Upper lobe of left lung (tissue), 6 donors: ENCODE measurements at regions not wholly inside any gene's neighbourhood (a gene's known extent, or its start where the extent isn't known, plus 50 kb on each side); places are given as distances from the start of the nearest gene placed in this dataset.

Experiments used
- ATAC-seq, 2 donors: fragments of 200-7000 bp; cut with Tn5 transposase; one replicate each; pipeline ENCODE4 v1.9.1; 2022; ENCODE audit warnings: mild to moderate bottlenecking in 2 of 2, moderate library complexity in 2 of 2; ENCODE audit not compliant: low FRiP score in 2 of 2
- DNase-seq, 2 donors: peaks; one replicate each; pipeline ENCODE4 v3.0.0-alpha.2; 2019 to 2020
- H3K27ac ChIP-seq, 4 donors: fragments of 200-600 bp; sonication (generic); one replicate each; pipeline ENCODE4 v1.5.1; 2016 to 2019
- H3K27me3 ChIP-seq, 4 donors: fragments of 200-600 bp; sonication (generic); one replicate each; pipeline ENCODE4 v1.5.1; 2017 to 2019
- H3K36me3 ChIP-seq, 4 donors: fragments of 200-600 bp; sonication (generic); one replicate each; pipeline ENCODE4 v1.5.1; 2016 to 2019
- H3K4me1 ChIP-seq, 4 donors: fragments of 200-600 bp; sonication (generic); one replicate each; pipeline ENCODE4 v1.5.1; 2018 to 2019
- H3K4me3 ChIP-seq, 4 donors: fragments of 200-600 bp; sonication (generic); one replicate each; pipeline ENCODE4 v1.5.1; 2017 to 2019; ENCODE audit warnings: mild to moderate bottlenecking in 2 of 4, moderate library complexity in 1 of 4
- H3K9me3 ChIP-seq, 4 donors: fragments of 200-600 bp; sonication (generic); one replicate each; pipeline ENCODE4 v1.5.1; 2018 to 2019
- CTCF ChIP-seq, 6 experiments: fragments of 450-650 bp in 4 of 6; fragments of 200-600 bp in 2 of 6; sonication (generic) in 2 of 6; IDR thresholded peaks; one replicate each; pipeline ENCODE4 v1.5.1; 2016 to 2019; ENCODE audit warnings: antibody characterized with exemption in 6 of 6
- EP300 ChIP-seq, 4 donors: sonication (generic); formaldehyde crosslinking; IDR thresholded peaks; one replicate each; pipeline ENCODE4 v1.5.1; 2017; ENCODE audit warnings: antibody characterized with exemption in 4 of 4, control low read depth in 2 of 4
- POLR2A ChIP-seq, 4 donors: fragments of 450-650 bp; IDR thresholded peaks; one replicate each; pipeline ENCODE4 v1.5.1; 2016 to 2017; ENCODE audit warnings: antibody characterized with exemption in 4 of 4, mild to moderate bottlenecking in 2 of 4
- POLR2AphosphoS5 ChIP-seq, 2 donors: sonication (generic); formaldehyde crosslinking; IDR thresholded peaks; one replicate each; pipeline ENCODE4 v1.5.1; 2017; ENCODE audit warnings: antibody characterized with exemption in 2 of 2
- WGBS, 2 donors: methylation state at CpG; one replicate each; pipeline ENCODE4 v1.1.5; 2017 to 2018; 5-methylcytosine and 5-hydroxymethylcytosine counted together
- donor health status: DM: no; HTN: no; CAD: no; lungs with moderate emphysema.
- donor health status: DM: no; HTN: yes; CAD: no; lungs with severe emphysema.

GRCh38 chr3:80533553-80533952, 765.8 kb upstream of the ROBO1 start:
- no peak overlapping the region for H3K27ac ChIP-seq
- DNase-seq, result no peak
- no peaks in the 10 kb centered on the region for H3K4me1 ChIP-seq
- H3K27me3 ChIP-seq, result no peaks in the 10 kb centered on the region
- no peaks in the 10 kb centered on the region for H3K36me3 ChIP-seq
- TF ChIP-seq EP300 (IDR thresholded peaks at IDR 0.05) (no peak), POLR2AphosphoS5 (IDR thresholded peaks at IDR 0.05) (no peak), POLR2A (IDR thresholded peaks at IDR 0.05) (no peak), CTCF (IDR thresholded peaks at IDR 0.05) (no peak)
- WGBS, 2 donors, result 80 to 85% methylated on average over 3 of the region's 3 CpGs
- no peaks in the 10 kb centered on the region for H3K9me3 ChIP-seq
- no peak for ATAC-seq
- H3K4me3 ChIP-seq, result no peak overlapping the region

GRCh38 chr3:80526153-80526552, 758.4 kb upstream of the ROBO1 start:
- no peaks in the 10 kb centered on the region for H3K27me3 ChIP-seq
- DNase-seq, result no peak
- ATAC-seq, result no peak
- no peaks in the 10 kb centered on the region for H3K9me3 ChIP-seq
- H3K4me3 ChIP-seq, result no peak overlapping the region
- no peaks in the 10 kb centered on the region for H3K4me1 ChIP-seq
- 70 to 84% methylated on average over 4 of the region's 4 CpGs for WGBS, 2 donors
- H3K36me3 ChIP-seq, result no peaks in the 10 kb centered on the region
- no peak overlapping the region for H3K27ac ChIP-seq
- no peak for TF ChIP-seq POLR2A (IDR thresholded peaks at IDR 0.05)
- TF ChIP-seq EP300 (IDR thresholded peaks at IDR 0.05), result no peak
- no peak for TF ChIP-seq POLR2AphosphoS5 (IDR thresholded peaks at IDR 0.05)
- TF ChIP-seq CTCF (IDR thresholded peaks at IDR 0.05), result no peak

- no peaks in the 10 kb centered on the region for H3K36me3 ChIP-seq
- DNase-seq, result no peak
- no peaks in the 10 kb centered on the region for H3K9me3 ChIP-seq
- no peak for TF ChIP-seq CTCF (IDR thresholded peaks at IDR 0.05)
- TF ChIP-seq POLR2A (IDR thresholded peaks at IDR 0.05), result no peak
- no peak for TF ChIP-seq EP300 (IDR thresholded peaks at IDR 0.05)
- TF ChIP-seq POLR2AphosphoS5 (IDR thresholded peaks at IDR 0.05), result no peak
- H3K27ac ChIP-seq, result no peak overlapping the region
- ATAC-seq, result no peak
- no peaks in the 10 kb centered on the region for H3K27me3 ChIP-seq
- H3K4me1 ChIP-seq, result no peaks in the 10 kb centered on the region
- no peak overlapping the region for H3K4me3 ChIP-seq
Measured at GRCh38 chr3:80521081-80521480, 753.3 kb upstream of the ROBO1 start.

GRCh38 chr3:80519436-80519835, 751.6 kb upstream of the ROBO1 start:
- no peak overlapping the region for H3K27ac ChIP-seq
- H3K36me3 ChIP-seq, result no peaks in the 10 kb centered on the region
- no peaks in the 10 kb centered on the region for H3K4me1 ChIP-seq
- H3K4me3 ChIP-seq, result no peak overlapping the region
- 87 to 89% methylated on average over 5 of the region's 5 CpGs for WGBS, 2 donors
- no peak for DNase-seq
- no peaks in the 10 kb centered on the region for H3K27me3 ChIP-seq
- H3K9me3 ChIP-seq, result no peaks in the 10 kb centered on the region
- no peak for TF ChIP-seq POLR2A (IDR thresholded peaks at IDR 0.05)
- no peak for TF ChIP-seq EP300 (IDR thresholded peaks at IDR 0.05)
- no peak for TF ChIP-seq POLR2AphosphoS5 (IDR thresholded peaks at IDR 0.05)
- TF ChIP-seq CTCF (IDR thresholded peaks at IDR 0.05), result no peak
- no peak for ATAC-seq

- H3K9me3 ChIP-seq, result peaks cover 0 to 13% (median 2%) of the 10 kb centered on the region in 4 donors
- TF ChIP-seq EP300 (IDR thresholded peaks at IDR 0.05) (no peak), POLR2AphosphoS5 (IDR thresholded peaks at IDR 0.05) (no peak), POLR2A (IDR thresholded peaks at IDR 0.05) (no peak)
- ATAC-seq (peak; percentile 31 to 55), DNase-seq (peak in 1 of 2 donors; percentile 13)
- no peaks in the 10 kb centered on the region for H3K36me3 ChIP-seq
- 93 to 97% methylated on average over 2 to 3 of the region's 3 CpGs for WGBS, 2 donors
- no peak overlapping the region for H3K4me3 ChIP-seq
- no peak overlapping the region for H3K27ac ChIP-seq
- no peaks in the 10 kb centered on the region for H3K4me1 ChIP-seq
- no peaks in the 10 kb centered on the region for H3K27me3 ChIP-seq
Measured at GRCh38 chr3:80496452-80496851, 728.7 kb upstream of the ROBO1 start.
